ENCODE measurements at regions not wholly inside any gene's neighbourhood (a gene's known extent, or its start where the extent isn't known, plus 50 kb on each side); places are given as distances from the start of the nearest gene placed in this dataset.

- TF ChIP-seq CTCF (IDR thresholded peaks at IDR 0.05) (no peak), POLR2A (IDR thresholded peaks at IDR 0.05) (no peak)
These were observed 101.2 kb upstream of the SLC2A1 start for GRCh38 chr1:43059640-43060574.

Measured in heart left ventricle (tissue), 13 donors.